ENCODE measurements at regions not wholly inside any gene's neighbourhood (a gene's known extent, or its start where the extent isn't known, plus 50 kb on each side); places are given as distances from the start of the nearest gene placed in this dataset.

- no peaks in the 10 kb centered on the region for H3K79me2 ChIP-seq (ENCODE audit: insufficient read depth, low read length)
- no peaks in the 10 kb centered on the region for H4K20me1 ChIP-seq (ENCODE audit: low read depth, low read length)
- no peak overlapping the region for H3K4me2 ChIP-seq (ENCODE audit: low read depth, low read length, poor library complexity, severe bottlenecking)
- no peak overlapping the region for H2AFZ ChIP-seq (ENCODE audit: low read depth, low read length, severe bottlenecking)
- no peak overlapping the region for H3K27ac ChIP-seq (ENCODE audit: low read depth, low read length)
- H3K9ac ChIP-seq (ENCODE audit: low read length), result no peak overlapping the region
- no peaks in the 10 kb centered on the region for H3F3A ChIP-seq (ENCODE audit: insufficient read depth)
- no peak overlapping the region for H3K4me3 ChIP-seq (ENCODE audit: insufficient read depth, low read length, poor library complexity, severe bottlenecking)
- H3K36me3 ChIP-seq (ENCODE audit: low read length), result no peaks in the 10 kb centered on the region
- no peak for TF ChIP-seq CTCF (IDR thresholded peaks at IDR 0.05; ENCODE audit: insufficient read depth, low read length, poor library complexity, severe bottlenecking)
- H3K9me3 ChIP-seq (ENCODE audit: insufficient read depth, low read length), result no peaks in the 10 kb centered on the region
- H3K9me2 ChIP-seq (replicated peaks; ENCODE audit: insufficient read depth, low read length), result no peaks in the 10 kb centered on the region; the same call in 1 of the 2 replicates
- no peaks in the 10 kb centered on the region for H3K27me3 ChIP-seq (ENCODE audit: low read length)
Measured at GRCh38 chr4:148770377-148770776, 328.2 kb upstream of the NR3C2 start.

- no peaks in the 10 kb centered on the region for H3K79me2 ChIP-seq (ENCODE audit: insufficient read depth, low read length)
- no peaks in the 10 kb centered on the region for H4K20me1 ChIP-seq (ENCODE audit: low read depth, low read length)
- H3K4me2 ChIP-seq (ENCODE audit: low read depth, low read length, poor library complexity, severe bottlenecking), result no peak overlapping the region
- H3K4me3 ChIP-seq (ENCODE audit: insufficient read depth, low read length, poor library complexity, severe bottlenecking), result no peak overlapping the region
- no peaks in the 10 kb centered on the region for H3F3A ChIP-seq (ENCODE audit: insufficient read depth)
- H3K9ac ChIP-seq (ENCODE audit: low read length), result no peak overlapping the region
- H3K9me2 ChIP-seq (replicated peaks; ENCODE audit: insufficient read depth, low read length), result no peaks in the 10 kb centered on the region
- H3K27me3 ChIP-seq (ENCODE audit: low read length), result no peaks in the 10 kb centered on the region
- no peaks in the 10 kb centered on the region for H3K36me3 ChIP-seq (ENCODE audit: low read length)
- no peaks in the 10 kb centered on the region for H3K9me3 ChIP-seq (ENCODE audit: insufficient read depth, low read length)
- no peak overlapping the region for H2AFZ ChIP-seq (ENCODE audit: low read depth, low read length, severe bottlenecking)
- TF ChIP-seq EZH2phosphoT487 (conservative IDR thresholded peaks at IDR 0.05; ENCODE audit: low read length) (no peak), CTCF (IDR thresholded peaks at IDR 0.05; ENCODE audit: insufficient read depth, low read length, poor library complexity, severe bottlenecking) (no peak)
- no peak overlapping the region for H3K27ac ChIP-seq (ENCODE audit: low read depth, low read length)
Measured at GRCh38 chr4:148764720-148765119, 322.5 kb upstream of the NR3C2 start.

GRCh38 chr4:148757171-148757570 is 315.0 kb upstream of the NR3C2 start:
- Histone ChIP-seq H3K9me2 (replicated peaks; ENCODE audit: insufficient read depth, low read length) (no peaks in the 10 kb centered on the region), H3K27ac (ENCODE audit: low read depth, low read length) (no peak overlapping the region), H3K9ac (ENCODE audit: low read length) (no peak overlapping the region), H3K79me2 (ENCODE audit: insufficient read depth, low read length) (no peaks in the 10 kb centered on the region), H3K4me2 (ENCODE audit: low read depth, low read length, poor library complexity, severe bottlenecking) (no peak overlapping the region), H4K20me1 (ENCODE audit: low read depth, low read length) (no peaks in the 10 kb centered on the region), H3K9me3 (ENCODE audit: insufficient read depth, low read length) (no peaks in the 10 kb centered on the region), H3K36me3 (ENCODE audit: low read length) (no peaks in the 10 kb centered on the region), H3K27me3 (ENCODE audit: low read length) (no peaks in the 10 kb centered on the region), H3F3A (ENCODE audit: insufficient read depth) (no peaks in the 10 kb centered on the region), H3K4me3 (ENCODE audit: insufficient read depth, low read length, poor library complexity, severe bottlenecking) (no peak overlapping the region), H2AFZ (ENCODE audit: low read depth, low read length, severe bottlenecking) (no peak overlapping the region)
- TF ChIP-seq CTCF (IDR thresholded peaks at IDR 0.05; ENCODE audit: insufficient read depth, low read length, poor library complexity, severe bottlenecking) (no peak), EZH2phosphoT487 (conservative IDR thresholded peaks at IDR 0.05; ENCODE audit: low read length) (no peak)

- no peaks in the 10 kb centered on the region for H3F3A ChIP-seq (ENCODE audit: insufficient read depth)
- H3K36me3 ChIP-seq (ENCODE audit: low read length), result no peaks in the 10 kb centered on the region
- no peak overlapping the region for H3K4me2 ChIP-seq (ENCODE audit: low read depth, low read length, poor library complexity, severe bottlenecking)
- no peak overlapping the region for H2AFZ ChIP-seq (ENCODE audit: low read depth, low read length, severe bottlenecking)
- no peaks in the 10 kb centered on the region for H3K79me2 ChIP-seq (ENCODE audit: insufficient read depth, low read length)
- TF ChIP-seq CTCF (IDR thresholded peaks at IDR 0.05; ENCODE audit: insufficient read depth, low read length, poor library complexity, severe bottlenecking) (no peak), EZH2phosphoT487 (conservative IDR thresholded peaks at IDR 0.05; ENCODE audit: low read length) (no peak)
- no peaks in the 10 kb centered on the region for H3K9me2 ChIP-seq (replicated peaks; ENCODE audit: insufficient read depth, low read length)
- no peak overlapping the region for H3K9ac ChIP-seq (ENCODE audit: low read length)
- no peak overlapping the region for H3K27ac ChIP-seq (ENCODE audit: low read depth, low read length)
- no peaks in the 10 kb centered on the region for H3K27me3 ChIP-seq (ENCODE audit: low read length)
- no peak overlapping the region for H3K4me3 ChIP-seq (ENCODE audit: insufficient read depth, low read length, poor library complexity, severe bottlenecking)
- no peaks in the 10 kb centered on the region for H3K9me3 ChIP-seq (ENCODE audit: insufficient read depth, low read length)
- no peaks in the 10 kb centered on the region for H4K20me1 ChIP-seq (ENCODE audit: low read depth, low read length)
Measured at GRCh38 chr4:148749403-148749802, 307.2 kb upstream of the NR3C2 start.
